ENCODE measurements at regions not wholly inside any gene's neighbourhood (a gene's known extent, or its start where the extent isn't known, plus 50 kb on each side); places are given as distances from the start of the nearest gene placed in this dataset.
A peak's percentile ranks its signal among the peaks of the same experiment; 100 is the strongest.
"Not testable (repeated sequence)": the region's sequence is repeated elsewhere in the genome, so short reads cannot be mapped to it uniquely, and the experiment has no call there.

DNA sequence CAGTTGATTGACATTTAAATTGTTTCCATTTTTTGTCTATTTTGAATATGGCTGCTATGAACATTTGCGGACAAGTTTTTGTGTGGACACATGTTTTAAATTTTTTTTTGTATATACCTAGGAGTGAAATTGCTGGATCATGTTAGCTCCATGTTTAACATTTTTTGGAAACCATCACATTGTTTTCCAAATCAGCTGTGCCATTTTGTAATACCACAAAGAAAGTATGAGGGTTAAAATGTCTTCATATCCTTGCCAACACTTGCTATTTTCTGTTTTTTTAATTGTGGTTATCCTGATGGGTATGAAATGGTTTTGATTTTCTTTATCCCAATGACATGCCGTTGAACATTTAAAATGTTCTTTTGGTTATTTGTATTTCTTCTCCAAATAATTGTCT lies 52.1 kb downstream of the CARTPT start:
- no peak for DNase-seq

DNA sequence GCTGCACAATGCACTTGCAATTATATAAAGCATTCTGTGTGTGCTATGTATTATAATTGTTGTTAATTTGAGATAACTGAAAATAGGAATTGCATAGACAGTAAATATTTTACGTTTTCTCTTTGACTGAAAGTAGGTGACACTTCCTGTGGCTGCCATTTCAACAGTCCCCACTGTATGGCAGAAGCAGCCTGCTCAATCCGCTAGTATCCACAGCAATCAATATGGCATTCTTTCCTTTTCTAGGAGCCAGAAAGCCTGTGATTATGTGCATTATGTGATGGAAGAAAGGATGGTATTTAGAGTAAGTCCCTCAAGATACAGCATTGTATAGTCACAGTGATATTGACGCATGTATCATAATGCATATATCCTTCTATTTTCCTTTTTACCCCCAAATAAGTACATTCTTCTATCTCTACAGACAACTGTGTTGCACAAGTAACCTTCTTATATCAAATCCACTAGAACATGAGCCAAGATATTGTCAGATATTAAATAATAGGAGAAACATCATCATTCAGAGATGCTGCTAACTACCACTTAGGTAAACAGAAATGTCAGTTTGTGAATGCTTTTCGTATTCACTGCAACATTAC lies 59.7 kb downstream of the CARTPT start:
- peak in 4 of 14 donors; percentile 2 to 34 (median 4) for DNase-seq

DNA sequence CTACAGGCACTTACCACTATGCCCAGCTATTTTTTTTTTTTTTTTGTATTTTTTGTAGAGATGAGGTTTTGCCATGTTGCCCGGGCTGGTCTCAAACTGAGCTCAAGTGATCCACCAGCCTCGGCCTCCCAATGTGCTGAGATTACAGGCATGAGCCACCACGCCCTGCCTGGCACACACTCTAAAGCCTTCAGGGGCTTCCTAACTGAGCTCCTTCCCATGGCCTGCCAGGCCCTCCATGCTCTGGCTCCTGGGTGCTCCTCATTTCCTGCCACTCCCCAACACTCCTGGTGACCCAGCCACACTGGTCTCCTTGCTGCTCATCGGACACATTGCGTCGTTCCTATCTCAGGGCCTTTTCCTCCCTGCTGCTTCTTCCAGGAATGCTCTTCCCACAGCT lies 61.5 kb downstream of the CARTPT start:
- no peak for DNase-seq

DNA sequence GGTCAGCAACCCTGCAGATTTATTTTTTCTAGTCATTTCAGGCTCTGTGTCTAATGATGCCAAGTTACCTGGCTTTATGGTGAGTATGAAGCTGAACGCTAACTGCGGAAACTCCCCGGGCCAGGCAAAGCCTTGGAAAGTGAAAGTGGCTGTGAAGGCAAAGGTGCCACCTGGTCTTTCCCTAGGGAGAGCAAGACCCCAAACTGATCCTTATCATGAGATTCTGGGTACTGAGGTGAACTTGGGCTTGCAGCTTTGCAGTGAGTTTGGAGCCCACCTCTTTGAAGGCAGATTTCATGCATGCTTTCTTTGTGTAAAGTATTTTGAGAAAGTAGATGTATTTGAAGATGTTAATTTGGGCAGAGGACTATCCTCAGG lies 63.3 kb downstream of the CARTPT start:
- DNase-seq = no peak

DNA sequence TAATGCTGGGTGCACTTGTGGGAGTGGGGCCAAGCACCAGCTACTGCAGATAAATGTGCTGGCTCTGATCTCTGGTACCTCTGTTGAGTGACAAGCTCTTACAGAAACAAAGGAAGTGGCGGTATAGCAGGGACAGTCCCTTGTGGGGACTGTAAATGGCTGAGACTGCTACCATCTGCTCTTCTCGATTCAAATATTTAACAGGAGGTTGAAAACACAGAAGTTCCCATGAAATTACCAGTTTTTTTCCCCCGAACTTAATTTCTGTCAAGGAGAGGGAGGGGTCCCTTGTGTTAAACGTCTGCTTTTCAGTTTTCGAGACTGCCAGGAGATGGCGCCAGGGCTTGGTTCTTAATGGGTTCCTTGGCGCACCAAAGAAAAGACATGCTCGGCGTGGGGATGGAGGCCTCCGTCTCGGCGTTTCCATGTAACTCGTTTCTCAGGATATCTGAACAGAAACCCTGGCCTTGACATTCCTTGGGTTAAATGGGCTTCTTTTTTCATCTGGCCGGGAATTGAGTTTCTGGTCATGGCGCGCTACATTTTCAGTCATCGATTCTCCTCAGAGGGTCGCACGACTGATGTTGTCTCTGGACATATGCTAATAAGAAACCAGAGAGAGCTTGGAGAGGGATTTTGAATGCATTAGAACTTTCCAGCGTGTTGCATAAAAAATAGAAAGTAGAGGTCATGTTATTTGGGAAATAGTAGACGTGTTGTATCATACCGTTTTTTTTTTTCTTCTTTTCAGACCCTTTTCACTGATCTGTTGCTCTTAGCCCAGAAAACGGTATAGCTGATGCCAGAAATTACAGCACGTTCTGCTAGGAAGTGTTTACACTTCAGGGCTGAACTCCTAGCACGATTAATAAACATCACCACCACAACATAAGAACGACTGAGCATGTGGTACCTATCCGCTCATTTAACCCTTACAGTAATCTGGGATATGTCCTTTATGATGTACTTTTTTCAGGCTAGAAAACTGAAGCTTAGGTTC lies 64.0 kb downstream of the CARTPT start:
- DNase-seq = peak in 13 of 14 donors; percentile 9 to 82 (median 62)

DNA sequence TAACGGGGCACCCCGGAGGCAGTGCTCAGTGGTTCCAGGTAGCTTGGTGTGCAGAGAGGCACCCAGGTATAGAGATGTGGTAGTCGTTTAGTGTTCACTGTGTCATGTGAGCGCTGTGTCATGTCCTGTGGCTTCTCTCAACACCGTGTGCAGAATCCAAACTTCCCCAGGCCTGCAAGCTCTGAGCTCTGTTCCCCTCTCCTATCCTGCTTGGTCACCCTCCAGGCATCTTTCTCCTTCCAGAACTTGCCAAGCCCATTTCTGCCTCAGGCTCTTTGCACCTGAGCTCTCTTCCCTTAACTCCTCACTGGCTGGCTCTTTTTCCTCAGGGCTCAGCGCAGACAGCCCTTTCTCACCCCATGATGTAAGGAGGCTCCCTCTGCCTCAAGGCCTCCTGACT lies 64.8 kb downstream of the CARTPT start:
- no peak for DNase-seq

DNA sequence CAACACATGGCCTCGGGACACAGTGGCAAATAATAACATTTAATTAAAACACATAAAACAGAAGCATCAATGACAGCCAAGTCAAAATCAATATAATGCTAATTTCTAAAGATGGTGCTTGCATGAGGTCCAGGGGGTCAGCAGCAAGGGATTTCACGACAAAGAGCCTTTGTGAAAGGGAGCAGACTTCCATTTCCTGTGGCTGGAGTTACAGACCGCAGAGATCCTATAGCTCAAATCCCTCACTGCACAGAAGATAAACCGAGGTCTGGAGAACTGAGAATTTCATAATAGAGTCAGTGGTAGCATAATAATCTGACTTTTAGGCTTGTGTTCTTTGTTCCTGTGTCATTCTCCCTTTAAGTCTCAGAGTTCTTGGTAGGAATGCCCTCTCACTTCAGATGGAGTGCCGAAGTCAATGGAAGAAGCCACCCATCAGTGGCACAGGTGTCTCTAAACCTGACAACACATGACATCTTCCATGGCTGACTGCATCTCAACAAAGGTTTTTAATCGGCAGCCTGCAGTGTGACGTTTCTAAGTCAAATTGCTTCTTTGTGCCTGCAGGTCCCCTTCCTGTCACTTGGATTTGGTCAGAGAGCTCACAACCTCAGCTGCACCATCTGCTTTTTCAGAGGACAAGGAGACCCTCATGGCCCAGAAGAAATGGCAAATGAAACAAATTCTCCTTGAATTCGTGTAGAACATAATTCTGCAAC lies 67.4 kb downstream of the CARTPT start:
- no peak for DNase-seq

DNA sequence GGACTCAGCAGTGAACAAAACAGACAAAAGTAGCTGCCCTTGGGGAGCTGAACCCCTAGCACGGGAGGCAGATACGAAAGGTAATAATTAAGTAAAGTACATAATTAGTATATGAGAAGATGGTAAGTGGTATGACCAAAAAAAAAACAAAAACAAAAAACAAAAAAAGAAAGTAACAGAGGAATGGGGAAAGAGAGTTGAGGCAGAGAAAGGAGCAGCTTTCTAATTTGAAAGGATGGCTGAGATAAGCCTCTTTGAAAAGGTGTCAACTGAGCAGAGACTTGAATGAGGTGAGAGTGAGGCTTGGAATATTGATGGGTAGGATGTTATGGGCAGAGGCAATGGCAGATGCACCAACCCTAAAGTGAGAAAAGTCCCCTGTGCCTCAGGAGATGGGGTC lies 69.7 kb downstream of the CARTPT start:
- DNase-seq = no peak

DNA sequence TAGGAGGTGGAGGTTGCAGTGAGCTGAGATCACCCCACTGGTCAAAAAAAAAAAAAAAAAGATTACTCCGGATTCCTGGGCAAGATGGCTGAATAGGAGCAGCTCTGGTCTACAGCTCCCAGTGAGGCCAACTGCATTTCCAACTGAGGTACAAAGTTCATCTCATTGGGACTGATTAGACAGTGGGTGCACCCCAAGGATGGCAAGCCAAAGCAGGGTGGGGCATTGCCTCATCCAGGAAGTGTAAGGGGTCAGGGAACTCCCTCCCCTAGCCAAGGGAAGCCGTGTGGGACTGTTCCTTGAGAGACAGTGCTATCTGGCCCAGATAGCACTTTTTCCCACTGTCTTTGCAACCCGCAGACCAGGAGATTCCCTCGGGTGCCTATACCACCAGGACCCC lies 70.7 kb downstream of the CARTPT start:
- no peak for DNase-seq

DNA sequence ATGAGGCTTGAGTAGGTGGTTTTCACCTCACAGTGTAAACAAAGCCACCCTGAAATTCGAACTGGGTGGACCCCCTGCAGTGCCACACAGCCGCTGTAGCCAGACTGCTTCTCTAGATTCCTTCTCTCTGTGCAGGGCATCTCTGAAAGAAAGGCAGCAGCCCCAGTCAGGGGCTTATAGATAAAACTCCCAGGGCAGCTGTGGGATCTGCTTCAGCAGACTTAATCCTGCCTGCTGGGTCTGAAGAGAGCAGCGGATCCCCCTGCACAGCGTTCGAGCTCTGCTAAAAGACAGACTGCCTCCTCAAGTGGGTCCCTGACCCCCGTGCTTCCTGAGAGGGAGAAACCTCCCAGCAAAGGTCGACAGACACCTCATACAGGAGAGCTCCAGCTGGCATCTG lies 71.4 kb downstream of the CARTPT start:
- no peak for DNase-seq

DNA sequence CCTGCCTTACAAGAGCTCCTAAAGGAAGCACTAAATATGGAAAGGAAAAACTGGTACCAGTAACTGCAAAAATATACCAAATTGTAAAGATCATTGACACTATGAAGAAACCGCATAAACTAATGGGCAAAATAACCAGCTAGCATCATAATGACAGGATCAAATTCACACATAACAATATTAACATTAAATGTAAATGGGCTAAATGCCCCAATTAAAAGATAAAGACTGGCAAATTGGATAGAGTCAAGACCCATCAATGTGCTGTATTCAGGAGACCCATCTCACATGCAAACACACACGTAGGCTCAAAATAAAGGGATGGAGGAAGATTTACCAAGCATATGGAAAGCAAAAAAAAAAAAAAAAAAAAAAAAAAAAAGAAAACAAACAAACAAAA lies 73.0 kb downstream of the CARTPT start:
- DNase-seq = not testable (repeated sequence)

DNA sequence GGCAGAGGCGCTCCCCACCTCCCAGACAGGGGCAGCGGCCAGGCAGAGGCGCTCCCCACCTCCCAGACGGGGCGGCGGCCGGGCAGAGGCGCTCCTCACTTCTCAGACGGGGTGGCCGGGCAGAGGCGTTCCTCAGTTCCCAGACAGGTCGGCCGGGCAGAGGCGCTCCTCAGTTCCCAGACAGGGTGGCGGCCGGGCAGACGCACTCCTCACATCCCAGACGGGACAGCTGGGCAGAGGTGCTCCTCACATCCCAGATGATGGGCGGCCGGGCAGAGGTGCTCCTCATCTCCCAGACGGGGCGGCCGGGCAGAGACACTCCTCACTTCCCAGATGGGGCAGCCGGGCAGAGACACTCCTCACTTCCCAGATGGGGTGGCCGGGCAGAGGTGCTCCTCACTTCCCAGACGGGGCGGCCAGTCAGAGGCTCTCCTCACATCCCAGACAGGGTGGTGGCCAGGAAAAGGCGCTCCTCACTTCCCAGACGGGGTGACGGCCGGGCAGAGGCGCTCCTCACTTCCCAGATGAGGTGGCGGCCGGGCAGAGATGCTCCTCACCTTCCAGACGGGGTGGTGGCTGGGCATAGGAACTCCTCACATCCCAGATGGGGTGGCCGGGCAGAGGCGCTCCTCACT lies 75.1 kb downstream of the CARTPT start:
- DNase-seq = no peak

DNA sequence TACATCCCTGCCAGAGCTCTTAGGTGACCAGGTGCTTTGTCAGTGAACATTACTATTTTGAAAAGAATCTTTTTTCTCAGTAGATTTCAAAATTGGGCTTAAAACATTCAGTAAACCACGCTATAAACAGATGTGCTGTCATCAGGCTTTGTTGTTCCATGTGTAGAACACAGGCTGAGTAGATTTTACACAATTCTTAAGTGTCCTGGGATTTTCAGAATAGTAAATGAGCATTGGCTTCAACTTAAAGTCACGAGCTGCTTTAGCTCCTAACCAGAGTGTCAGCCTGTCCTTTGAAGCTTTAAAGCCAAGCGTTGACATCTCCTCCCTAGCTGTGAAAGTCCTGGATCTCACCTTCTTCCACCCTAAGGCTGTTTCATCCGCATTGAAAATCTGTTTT lies 83.6 kb downstream of the CARTPT start:
- no peak for DNase-seq

DNA sequence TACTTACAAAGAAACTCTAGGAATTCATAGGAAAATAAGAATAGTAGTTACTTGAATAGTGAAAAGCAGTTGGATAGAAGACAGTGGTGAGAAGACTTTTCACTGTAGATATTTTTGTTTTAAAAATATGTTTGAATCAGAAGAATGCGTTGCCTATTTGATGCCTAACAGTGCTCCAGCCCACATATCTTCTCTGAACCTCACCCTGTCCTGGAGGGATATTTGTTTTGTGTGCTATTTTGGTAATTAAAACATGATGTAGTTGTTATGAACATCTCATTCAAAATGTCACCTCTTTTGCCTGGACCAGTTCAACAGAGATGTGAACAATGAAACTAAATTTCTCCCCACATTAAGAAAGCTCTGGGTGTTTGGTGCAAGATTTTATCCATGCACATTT lies 87.6 kb downstream of the CARTPT start:
- no peak for DNase-seq

DNA sequence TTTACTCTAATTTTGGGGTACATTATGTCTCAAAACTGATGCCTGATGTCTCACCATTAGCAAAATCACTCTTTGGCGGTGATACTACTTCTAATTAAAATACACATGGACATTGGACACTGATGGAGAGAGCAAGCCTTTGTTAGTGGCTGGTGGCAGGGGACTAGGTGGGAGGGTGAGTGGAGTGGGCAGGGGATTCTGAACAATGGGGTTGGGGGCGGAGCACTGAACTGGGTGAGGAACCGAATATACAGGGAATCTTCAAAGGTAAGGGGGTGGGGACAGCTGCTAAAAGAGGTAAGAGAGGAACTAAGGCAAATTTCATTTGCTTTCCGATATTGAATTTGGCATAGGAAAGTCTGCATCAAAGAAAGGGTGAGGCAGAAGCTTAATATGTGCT lies 88.8 kb downstream of the CARTPT start:
- DNase-seq = no peak

DNA sequence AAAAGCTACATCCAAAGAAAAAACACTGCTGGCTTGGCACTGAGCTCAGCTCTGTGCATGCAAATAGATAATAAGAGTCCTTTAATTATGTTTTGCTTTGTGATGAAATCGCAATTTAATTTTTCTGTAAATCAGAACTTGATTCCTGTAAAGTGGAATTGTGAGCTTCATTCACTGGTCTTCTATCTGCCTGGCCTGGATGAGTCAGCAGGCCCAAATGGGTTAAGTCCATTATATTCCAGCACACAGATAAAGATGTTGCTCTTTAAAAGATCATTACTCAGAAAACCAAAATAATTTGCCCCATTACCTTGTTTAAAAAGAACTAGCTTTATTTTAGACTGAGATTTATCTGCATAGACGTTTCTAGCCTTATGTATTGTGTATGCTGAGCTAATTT lies 90.4 kb downstream of the CARTPT start:
- peak in 1 of 14 donors; percentile 39 for DNase-seq

DNA sequence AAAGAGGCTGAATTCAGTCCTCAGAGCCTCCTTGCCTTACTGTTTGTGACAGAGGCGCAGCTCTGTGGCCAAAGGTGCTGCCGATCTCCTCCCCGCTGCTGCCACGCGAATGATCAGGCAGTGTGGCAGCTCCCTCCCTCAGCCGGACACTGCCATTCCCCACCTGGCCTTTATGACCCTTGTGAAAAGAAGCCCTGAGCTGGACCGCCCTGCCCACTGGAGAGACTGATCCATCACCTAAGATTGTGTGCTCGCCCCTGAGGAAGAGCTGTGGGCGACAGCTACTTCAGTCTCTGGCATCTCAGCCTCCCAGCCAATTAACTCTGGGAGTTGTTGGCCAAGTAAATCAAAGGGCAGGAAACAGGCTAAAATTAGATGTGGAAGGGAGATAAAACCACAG lies 90.9 kb downstream of the CARTPT start:
- peak in 1 of 14 donors; percentile 82 for DNase-seq

DNA sequence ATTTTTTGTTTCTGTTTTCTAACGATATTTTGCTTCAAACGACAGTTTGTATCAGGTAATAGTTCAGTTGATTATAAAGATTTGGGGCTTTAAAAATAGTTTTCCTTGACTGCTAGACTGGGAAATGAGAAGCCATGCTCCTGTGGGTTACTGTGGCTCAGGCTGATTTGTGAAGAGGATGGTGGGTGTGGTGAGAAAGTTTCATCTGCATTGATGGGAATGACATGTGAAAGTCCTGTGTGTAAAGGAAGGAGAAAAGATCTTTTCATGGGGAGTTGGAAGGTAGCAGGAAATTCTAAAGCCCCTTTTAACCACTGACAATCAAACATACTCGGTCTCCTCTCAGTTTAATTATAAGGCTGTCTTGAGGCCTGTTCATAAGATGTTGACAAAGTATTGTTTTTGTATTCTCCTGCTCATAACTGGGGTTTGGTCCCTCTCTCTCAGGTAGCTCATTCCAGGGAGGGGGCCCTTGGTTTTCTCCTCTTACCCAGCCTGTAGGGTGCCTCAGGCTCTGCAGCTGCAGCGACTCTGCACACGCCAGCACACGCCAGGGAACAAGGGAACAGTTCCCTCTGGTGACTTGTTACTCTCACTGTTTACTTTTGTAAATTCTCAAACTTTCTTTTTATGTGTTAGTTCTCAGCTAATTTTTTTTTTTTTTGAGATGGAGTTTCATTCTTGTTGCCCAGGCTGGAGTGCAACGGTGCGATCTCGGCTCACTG lies 91.6 kb downstream of the CARTPT start:
- no peak for DNase-seq

DNA sequence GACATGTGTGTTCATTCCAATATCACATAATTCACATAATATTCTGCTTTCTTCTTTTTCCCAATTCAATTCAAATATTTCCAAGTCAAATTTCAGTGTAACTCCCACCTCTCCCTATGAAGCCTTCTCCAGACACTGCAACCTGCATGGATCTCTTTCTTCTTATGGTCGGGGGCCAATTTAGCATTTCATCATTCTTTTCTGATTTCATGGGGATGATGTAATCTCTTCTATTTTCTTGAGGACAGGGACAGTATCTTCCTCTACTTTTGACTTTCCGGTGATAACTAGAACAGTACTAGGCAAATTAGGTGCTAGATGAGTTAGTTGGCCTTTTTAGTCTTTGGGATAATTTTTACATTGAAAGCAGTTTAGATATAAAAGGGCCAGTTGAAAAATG lies 92.7 kb downstream of the CARTPT start:
- no peak for DNase-seq

DNA sequence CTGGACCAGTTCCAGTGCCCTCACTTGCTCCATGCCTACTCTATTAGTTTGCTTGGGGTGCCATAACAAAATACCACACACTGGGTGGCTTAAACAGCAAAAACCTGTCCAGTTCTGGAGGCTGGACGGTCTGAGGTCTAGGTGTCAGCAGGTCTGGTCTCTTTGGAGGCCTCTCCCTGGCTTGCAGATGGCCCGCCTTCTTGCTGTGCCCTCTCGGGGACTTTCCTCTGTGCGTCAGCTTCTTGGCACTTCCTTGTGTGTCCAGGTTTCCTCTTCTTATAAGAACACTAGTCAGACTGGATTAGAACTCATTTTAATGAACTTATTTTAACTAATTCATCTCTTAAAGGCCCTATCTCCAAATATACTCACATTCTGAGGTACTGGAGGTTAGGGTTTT lies 97.2 kb downstream of the CARTPT start:
- DNase-seq = no peak

DNA sequence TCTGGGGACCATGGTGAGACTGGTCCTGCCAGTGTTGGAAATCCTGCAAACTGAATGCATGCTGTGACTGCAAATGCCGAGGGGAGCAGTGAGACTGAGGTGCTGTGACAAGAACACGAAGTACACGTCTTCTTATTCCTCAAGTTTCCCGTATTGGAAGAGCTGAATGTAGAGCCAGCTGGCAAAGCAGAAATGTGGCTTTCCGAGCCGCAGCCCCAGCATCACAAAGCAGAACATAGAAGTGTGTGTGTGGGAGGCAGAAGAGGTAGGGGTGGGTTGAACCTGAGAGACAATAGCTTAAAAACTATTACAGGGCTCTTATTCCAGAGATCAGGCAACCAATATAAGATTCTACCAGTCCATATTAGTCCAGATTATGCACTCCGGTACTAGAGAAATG lies 98.8 kb downstream of the CARTPT start:
- DNase-seq = no peak

DNA sequence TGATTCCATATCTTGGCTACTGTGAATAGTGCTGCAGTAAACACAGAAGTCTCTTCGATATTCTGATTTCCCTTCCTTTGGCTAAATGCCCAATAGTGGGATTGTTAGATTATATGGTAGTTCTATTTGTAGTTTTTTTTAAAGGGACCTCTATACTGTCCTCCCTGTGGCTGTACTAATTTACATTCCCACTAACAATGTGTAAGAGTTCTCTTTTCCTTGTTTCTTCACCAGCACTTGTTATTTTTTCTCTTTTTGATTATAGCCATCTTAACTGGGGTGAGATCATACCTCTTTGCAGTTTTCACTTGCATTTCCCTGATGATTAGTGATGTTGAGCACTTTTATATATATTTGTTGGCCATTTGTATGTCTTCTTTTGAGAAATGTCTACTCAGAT lies 102.0 kb downstream of the CARTPT start:
- no peak for DNase-seq
